SK-N-SH (cell line): ENCODE measurements at regions not wholly inside any gene's neighbourhood (a gene's known extent, or its start where the extent isn't known, plus 50 kb on each side); places are given as distances from the start of the nearest gene placed in this dataset.

Experiments
- NFIC ChIP-seq: IDR thresholded peaks from 2 replicates; pipeline ENCODE4 v1.4.0; 2012; ENCODE audit warnings: borderline replicate concordance
- TF ChIP-seq, protein P1 (sequence below): fragments of 200-600 bp; sonication (generic); IDR thresholded peaks from 2 replicates; pipeline ENCODE4 v1.6.1; 2017; ENCODE audit warnings: antibody characterized with exemption, mild to moderate bottlenecking, moderate library complexity

GRCh38 chr20:30485331-30486102 is 771.9 kb upstream of the DEFB115 start:
- TF ChIP-seq, protein P1, sequence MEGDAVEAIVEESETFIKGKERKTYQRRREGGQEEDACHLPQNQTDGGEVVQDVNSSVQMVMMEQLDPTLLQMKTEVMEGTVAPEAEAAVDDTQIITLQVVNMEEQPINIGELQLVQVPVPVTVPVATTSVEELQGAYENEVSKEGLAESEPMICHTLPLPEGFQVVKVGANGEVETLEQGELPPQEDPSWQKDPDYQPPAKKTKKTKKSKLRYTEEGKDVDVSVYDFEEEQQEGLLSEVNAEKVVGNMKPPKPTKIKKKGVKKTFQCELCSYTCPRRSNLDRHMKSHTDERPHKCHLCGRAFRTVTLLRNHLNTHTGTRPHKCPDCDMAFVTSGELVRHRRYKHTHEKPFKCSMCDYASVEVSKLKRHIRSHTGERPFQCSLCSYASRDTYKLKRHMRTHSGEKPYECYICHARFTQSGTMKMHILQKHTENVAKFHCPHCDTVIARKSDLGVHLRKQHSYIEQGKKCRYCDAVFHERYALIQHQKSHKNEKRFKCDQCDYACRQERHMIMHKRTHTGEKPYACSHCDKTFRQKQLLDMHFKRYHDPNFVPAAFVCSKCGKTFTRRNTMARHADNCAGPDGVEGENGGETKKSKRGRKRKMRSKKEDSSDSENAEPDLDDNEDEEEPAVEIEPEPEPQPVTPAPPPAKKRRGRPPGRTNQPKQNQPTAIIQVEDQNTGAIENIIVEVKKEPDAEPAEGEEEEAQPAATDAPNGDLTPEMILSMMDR = no peak
- TF ChIP-seq NFIC = no peak
